IPS DF 6.9 (cell line): ENCODE measurements at regions not wholly inside any gene's neighbourhood (a gene's known extent, or its start where the extent isn't known, plus 50 kb on each side); places are given as distances from the start of the nearest gene placed in this dataset.

ENCODE experiments used
- DNase-seq: peaks from one replicate; pipeline ENCODE4 v3.0.0-alpha.2; 2013; ENCODE audit warnings: low read depth, low spot score
- H3K27ac ChIP-seq: one replicate; pipeline ENCODE4 v1.5.1; 2013; ENCODE audit warnings: low read length, control low read depth
- H3K27me3 ChIP-seq: 2 replicates; pipeline ENCODE4 v1.6.1; 2013; ENCODE audit warnings: mild to moderate bottlenecking, low read length; ENCODE audit not compliant: control insufficient read depth, insufficient read depth
- H3K36me3 ChIP-seq: 2 replicates; pipeline ENCODE4 v1.6.1; 2013; ENCODE audit warnings: low read length; ENCODE audit not compliant: control insufficient read depth, insufficient read depth
- H3K4me1 ChIP-seq: 2 replicates; pipeline ENCODE4 v1.6.1; 2013; ENCODE audit warnings: low read length; ENCODE audit not compliant: control insufficient read depth, insufficient read depth
- H3K4me3 ChIP-seq: 2 replicates; pipeline ENCODE4 v1.5.1; 2013; ENCODE audit warnings: mild to moderate bottlenecking, low read length
- H3K9me3 ChIP-seq: 2 replicates; pipeline ENCODE4 v1.6.1; 2013; ENCODE audit warnings: low read length, inconsistent platforms; ENCODE audit not compliant: control insufficient read depth, insufficient read depth
- whole genome bisulfite sequencing: extraction: QIAGEN DNeasy Blood & Tissue Kit; methylation state at CpG from one replicate; pipeline ENCODE4 v1.1.7; 2013; ENCODE audit warnings: mixed read lengths, missing lambda C conversion rate; ENCODE audit not compliant: insufficient read length, insufficient coverage; 5-methylcytosine and 5-hydroxymethylcytosine counted together

- DNase-seq, result no peak
- WGBS, result no CpG with 5 or more reads among the region's 6 CpGs
- H3K4me1 ChIP-seq, result no peaks in the 10 kb centered on the region
- H3K27me3 ChIP-seq, result no peaks in the 10 kb centered on the region
- no peaks in the 10 kb centered on the region for H3K36me3 ChIP-seq
- H3K27ac ChIP-seq, result no peak overlapping the region
- no peak overlapping the region for H3K4me3 ChIP-seq
- H3K9me3 ChIP-seq, result no peaks in the 10 kb centered on the region
These were observed 62.1 kb upstream of the RGS17 start for GRCh38 chr6:153192943-153193885.

GRCh38 chr6:153183925-153184324 lies 52.8 kb upstream of the RGS17 start:
- Histone ChIP-seq H3K36me3 (no peaks in the 10 kb centered on the region), H3K4me1 (no peaks in the 10 kb centered on the region), H3K4me3 (no peak overlapping the region), H3K27me3 (no peaks in the 10 kb centered on the region), H3K9me3 (no peaks in the 10 kb centered on the region), H3K27ac (no peak overlapping the region)
- WGBS, result no CpG with 5 or more reads among the region's 3 CpGs
- DNase-seq, result no peak
